ENCODE measurements at regions not wholly inside any gene's neighbourhood (a gene's known extent, or its start where the extent isn't known, plus 50 kb on each side); places are given as distances from the start of the nearest gene placed in this dataset.

DNA sequence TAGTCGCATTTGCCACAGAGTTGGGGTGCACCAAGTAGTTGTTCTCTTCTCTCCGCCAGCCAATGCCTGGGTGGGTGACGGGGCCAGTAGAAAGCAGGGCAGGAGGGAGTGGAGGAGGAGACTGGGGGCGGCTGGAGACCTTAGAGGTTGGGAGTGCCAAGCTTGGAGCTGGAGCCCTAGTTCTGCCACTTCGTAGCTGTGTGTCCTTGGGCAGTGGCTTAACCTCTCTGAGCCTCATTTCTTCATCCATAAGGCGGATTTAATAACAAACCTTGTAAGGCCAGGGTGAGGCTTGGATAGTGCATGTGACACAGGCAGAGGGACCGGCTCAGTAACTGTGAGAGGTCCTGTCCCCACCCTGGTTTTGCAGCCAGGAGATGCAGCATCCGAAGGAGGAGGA lies 81.1 kb upstream of the LHX5 start:
- in situ Hi-C loops (cut with HindIII; ENCODE audit: low pct_ligation_motif_present, low sequenced_read_pairs), result no loop called here
- Histone ChIP-seq H3K27me3 (replicated peaks) (no peaks in the 10 kb centered on the region), H3K36me3 (replicated peaks) (no peaks in the 10 kb centered on the region), H3K27ac (no peak overlapping the region), H3K4me3 (ENCODE audit: low read depth, low read length) (no peak overlapping the region)
- no peak for DNase-seq
- TF ChIP-seq CTCF (IDR thresholded peaks at IDR 0.05; ENCODE audit: low read depth, low read length, missing control alignments), result no peak

GRCh38 chr12:113551563-113551962 lies 79.9 kb upstream of the LHX5 start:
- no peak for TF ChIP-seq CTCF (IDR thresholded peaks at IDR 0.05; ENCODE audit: low read depth, low read length, missing control alignments)
- Histone ChIP-seq H3K36me3 (replicated peaks) (no peaks in the 10 kb centered on the region), H3K27ac (no peak overlapping the region), H3K27me3 (replicated peaks) (no peaks in the 10 kb centered on the region), H3K4me3 (ENCODE audit: low read depth, low read length) (no peak overlapping the region)
- in situ Hi-C loops (cut with HindIII; ENCODE audit: low pct_ligation_motif_present, low sequenced_read_pairs), result no loop called here
- DNase-seq, result no peak

DNA sequence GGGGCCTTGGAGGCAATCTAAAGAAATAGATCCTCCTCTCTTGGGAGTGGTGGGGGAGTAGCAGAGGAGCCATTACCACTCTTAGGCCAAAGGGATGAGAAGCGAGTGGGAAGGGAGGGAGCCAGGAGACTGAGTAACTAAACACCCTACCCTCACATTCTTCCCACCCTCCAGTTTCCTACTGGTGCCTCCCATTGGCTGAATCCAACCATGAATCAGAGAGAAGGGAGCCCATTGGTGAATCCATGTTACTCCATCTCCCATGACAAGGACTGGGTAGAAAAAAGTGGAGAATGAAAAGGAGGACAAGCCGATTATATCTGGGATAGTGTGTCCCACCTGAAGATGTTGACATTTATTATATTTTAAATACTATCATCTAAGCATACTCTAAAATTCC lies 76.8 kb upstream of the LHX5 start:
- TF ChIP-seq CTCF (IDR thresholded peaks at IDR 0.05; ENCODE audit: low read depth, low read length, missing control alignments), result no peak
- in situ Hi-C loops (cut with HindIII; ENCODE audit: low pct_ligation_motif_present, low sequenced_read_pairs), result no loop called here
- H3K27ac ChIP-seq, result no peak overlapping the region
- no peaks in the 10 kb centered on the region for H3K36me3 ChIP-seq (replicated peaks)
- DNase-seq, result no peak
- no peak overlapping the region for H3K4me3 ChIP-seq (ENCODE audit: low read depth, low read length)
- H3K27me3 ChIP-seq (replicated peaks), result no peaks in the 10 kb centered on the region

GRCh38 chr12:113546916-113547863 lies 75.5 kb upstream of the LHX5 start:
- TF ChIP-seq CTCF (IDR thresholded peaks at IDR 0.05; ENCODE audit: low read depth, low read length, missing control alignments), result no peak
- Histone ChIP-seq H3K27me3 (replicated peaks) (no peaks in the 10 kb centered on the region), H3K27ac (no peak overlapping the region), H3K36me3 (replicated peaks) (no peaks in the 10 kb centered on the region), H3K4me3 (ENCODE audit: low read depth, low read length) (no peak overlapping the region)
- DNase-seq, result no peak
- in situ Hi-C loops (cut with HindIII; ENCODE audit: low pct_ligation_motif_present, low sequenced_read_pairs), result no loop called here

DNA sequence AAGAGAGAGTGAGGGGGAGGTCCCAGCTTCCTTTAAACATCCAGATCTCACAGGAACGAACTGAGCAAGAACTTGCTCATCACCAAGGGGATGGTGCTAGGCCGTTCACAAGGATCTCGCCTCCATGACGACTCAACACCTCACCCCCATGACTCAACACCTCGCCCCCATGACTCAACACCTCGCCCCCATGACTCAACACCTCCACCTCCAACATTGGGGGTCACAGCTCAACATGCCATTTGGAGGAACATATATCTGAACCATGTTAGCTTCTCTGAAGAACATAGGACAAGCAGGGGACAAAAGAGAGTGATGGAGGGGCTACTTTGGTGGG lies 66.0 kb upstream of the LHX5 start:
- in situ Hi-C loops (cut with HindIII; ENCODE audit: low pct_ligation_motif_present, low sequenced_read_pairs), result no loop called here
- H3K36me3 ChIP-seq (replicated peaks), result no peaks in the 10 kb centered on the region
- no peaks in the 10 kb centered on the region for H3K27me3 ChIP-seq (replicated peaks)
- TF ChIP-seq CTCF (IDR thresholded peaks at IDR 0.05; ENCODE audit: low read depth, low read length, missing control alignments), result no peak
- no peak overlapping the region for H3K4me3 ChIP-seq (ENCODE audit: low read depth, low read length)
- no peak overlapping the region for H3K27ac ChIP-seq
- no peak for DNase-seq

All from brain microvascular endothelial cell (primary cell).